ENCODE measurements at regions not wholly inside any gene's neighbourhood (a gene's known extent, or its start where the extent isn't known, plus 50 kb on each side); places are given as distances from the start of the nearest gene placed in this dataset.

GRCh38 chr1:65734979-65735378 is 57.7 kb upstream of the PDE4B start:
- Histone ChIP-seq H3K4ac (ENCODE audit: low read depth, low read length) (no peak overlapping the region), H3K23ac (ENCODE audit: low read depth, low read length) (no peak overlapping the region), H3K4me3 (ENCODE audit: insufficient read depth, low read depth, low read length) (no peak overlapping the region), H3K9me3 (ENCODE audit: control insufficient read depth, insufficient read depth, low read length) (no peaks in the 10 kb centered on the region), H4K8ac (ENCODE audit: low read depth in 2 of 2, low read length in 2 of 2) (no peak overlapping the region), H4K91ac (ENCODE audit: insufficient read depth, low read depth, low read length) (no peak overlapping the region), H2BK15ac (ENCODE audit: low read depth, low read length) (no peak overlapping the region), H3K79me1 (ENCODE audit: low read depth in 1 of 2, low read length in 2 of 2) (no peaks in the 10 kb centered on the region), H3K9ac (ENCODE audit: low read depth, low read length) (no peak overlapping the region), H2AK5ac (ENCODE audit: low read depth, low read length) (no peak overlapping the region), H2AK9ac (replicated peaks; ENCODE audit: low read depth, low read length, poor library complexity) (no peak overlapping the region), H3K14ac (replicated peaks; ENCODE audit: low read depth, low read length) (no peak overlapping the region), H3K27ac (ENCODE audit: insufficient read depth, low read length) (no peak overlapping the region), H2BK20ac (ENCODE audit: low read depth, low read length) (no peak overlapping the region), H2BK5ac (ENCODE audit: low read depth, low read length, poor library complexity, severe bottlenecking) (no peak overlapping the region), H2AFZ (replicated peaks; ENCODE audit: low read length, poor library complexity) (no peak overlapping the region), H2BK120ac (ENCODE audit: low read depth, low read length) (no peak overlapping the region), H3K36me3 (ENCODE audit: control insufficient read depth, insufficient read depth, low read length) (no peaks in the 10 kb centered on the region), H4K5ac (ENCODE audit: low read depth, low read length) (no peak overlapping the region), H3K4me2 (ENCODE audit: low read depth, low read length) (no peak overlapping the region), H4K20me1 (ENCODE audit: insufficient read depth, low read length) (no peaks in the 10 kb centered on the region), H3K56ac (ENCODE audit: extremely low read depth, insufficient read depth, low read length) (no peak overlapping the region), H3K27me3 (ENCODE audit: control insufficient read depth, insufficient read depth, low read length) (no peaks in the 10 kb centered on the region), H3K18ac (ENCODE audit: low read depth, low read length) (no peak overlapping the region), H3K4me1 (ENCODE audit: control insufficient read depth, insufficient read depth, low read length) (no peaks in the 10 kb centered on the region), H3K9me1 (ENCODE audit: insufficient read depth, low read length) (no peaks in the 10 kb centered on the region)
- ATAC-seq (ENCODE audit: low read depth), result no peak
- peak; percentile 7 for DNase-seq
- whole genome bisulfite sequencing, 2 experiments (ENCODE audit: extremely low coverage in 2 of 2, insufficient read length in 1 of 2), result 41% methylated on average over 2 of the region's 2 CpGs; no CpG with 5 or more reads in 1 of the 2 experiments
- in situ Hi-C loops (cut with MboI; ENCODE audit: low sequenced_read_pairs) (loop anchor here (25.0 kb wide), 1 partner anchor 502 kb away; no protein-coding TSS in a partner anchor), intact Hi-C loops (cut with micrococcal nuclease) (no loop called here), dilution Hi-C loops (cut with HindIII; ENCODE audit: low sequenced_read_pairs, unreplicated experiment) (no loop called here)
- POLR2A ChIA-PET (ENCODE audit: unreplicated experiment), result no interaction called here
- CTCF ChIA-PET, result interaction anchor here (0.6 kb wide), 1 partner anchor 13 kb away, joined by 3 read pairs; no protein-coding TSS in a partner anchor
- no TSS peak for BruUV-seq (replicated peaks)
- TF ChIP-seq MAZ (IDR thresholded peaks at IDR 0.05; ENCODE audit: borderline replicate concordance, low read depth, low read length), result no peak
